ENCODE measurements at regions not wholly inside any gene's neighbourhood (a gene's known extent, or its start where the extent isn't known, plus 50 kb on each side); places are given as distances from the start of the nearest gene placed in this dataset.

DNA sequence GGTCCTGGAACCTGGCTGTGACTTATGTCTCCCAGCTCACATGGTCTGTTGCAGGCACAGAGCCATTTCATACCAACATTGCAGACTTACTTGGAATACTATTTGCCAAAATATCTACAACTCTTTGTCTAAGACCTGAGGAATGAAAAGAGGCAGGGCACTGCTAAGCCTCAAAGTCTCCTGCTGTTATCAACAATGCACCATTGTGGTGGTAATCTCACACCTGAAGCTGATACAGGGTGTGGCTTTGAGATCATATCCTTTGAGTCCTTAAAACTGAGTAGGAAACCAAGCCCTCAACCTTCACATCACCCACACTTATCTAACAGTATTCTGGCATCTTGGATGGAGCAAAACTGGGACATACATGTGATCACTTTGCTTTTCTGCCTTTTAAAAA is 782.0 kb downstream of the EPHA3 start:
- TF ChIP-seq, protein P1, sequence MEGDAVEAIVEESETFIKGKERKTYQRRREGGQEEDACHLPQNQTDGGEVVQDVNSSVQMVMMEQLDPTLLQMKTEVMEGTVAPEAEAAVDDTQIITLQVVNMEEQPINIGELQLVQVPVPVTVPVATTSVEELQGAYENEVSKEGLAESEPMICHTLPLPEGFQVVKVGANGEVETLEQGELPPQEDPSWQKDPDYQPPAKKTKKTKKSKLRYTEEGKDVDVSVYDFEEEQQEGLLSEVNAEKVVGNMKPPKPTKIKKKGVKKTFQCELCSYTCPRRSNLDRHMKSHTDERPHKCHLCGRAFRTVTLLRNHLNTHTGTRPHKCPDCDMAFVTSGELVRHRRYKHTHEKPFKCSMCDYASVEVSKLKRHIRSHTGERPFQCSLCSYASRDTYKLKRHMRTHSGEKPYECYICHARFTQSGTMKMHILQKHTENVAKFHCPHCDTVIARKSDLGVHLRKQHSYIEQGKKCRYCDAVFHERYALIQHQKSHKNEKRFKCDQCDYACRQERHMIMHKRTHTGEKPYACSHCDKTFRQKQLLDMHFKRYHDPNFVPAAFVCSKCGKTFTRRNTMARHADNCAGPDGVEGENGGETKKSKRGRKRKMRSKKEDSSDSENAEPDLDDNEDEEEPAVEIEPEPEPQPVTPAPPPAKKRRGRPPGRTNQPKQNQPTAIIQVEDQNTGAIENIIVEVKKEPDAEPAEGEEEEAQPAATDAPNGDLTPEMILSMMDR (IDR thresholded peaks at IDR 0.05): no peak
- TF ChIP-seq EZH2 (IDR thresholded peaks at IDR 0.05) (no peak), EZH2phosphoT487 (IDR thresholded peaks at IDR 0.05) (no peak)

Data from neural progenitor cell (in vitro differentiated cells).